Choroid plexus epithelial cell (primary cell): ENCODE measurements at regions not wholly inside any gene's neighbourhood (a gene's known extent, or its start where the extent isn't known, plus 50 kb on each side); places are given as distances from the start of the nearest gene placed in this dataset.

Source experiments
- DNase-seq: peaks from one replicate; pipeline ENCODE4 v3.0.0-alpha.2; 2010; ENCODE audit warnings: low read depth
- H3K4me3 ChIP-seq: 2 replicates; pipeline ENCODE4 v1.5.1; 2011; ENCODE audit warnings: low read depth, mild to moderate bottlenecking, control low read depth, low read length, moderate library complexity
- TF ChIP-seq, protein P1 (sequence below): conservative IDR thresholded peaks from 2 replicates; pipeline ENCODE4 v1.5.1; 2011; ENCODE audit warnings: low read depth, mild to moderate bottlenecking, control low read depth, inconsistent platforms, low read length, moderate library complexity

DNA sequence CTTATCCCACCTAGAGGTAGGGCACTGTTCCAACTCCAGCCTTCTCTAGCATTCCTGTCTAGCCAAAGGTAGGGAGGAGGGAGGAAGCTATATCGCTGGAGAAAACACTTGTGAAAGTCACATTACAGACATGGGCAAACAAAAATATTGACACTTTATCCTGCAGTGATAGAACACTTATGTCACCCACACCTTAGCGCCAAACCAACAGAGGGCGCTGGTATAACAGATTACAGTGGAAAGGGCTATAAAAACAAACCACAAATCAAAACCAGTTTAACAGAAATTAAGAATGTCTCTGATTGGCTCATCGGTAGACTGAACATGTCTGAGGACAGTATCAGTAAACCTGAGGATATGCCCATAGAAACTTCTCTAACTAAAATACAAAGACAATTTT lies 451.3 kb downstream of the TLL1 start:
- no peak overlapping the region for H3K4me3 ChIP-seq
- TF ChIP-seq, protein P1, sequence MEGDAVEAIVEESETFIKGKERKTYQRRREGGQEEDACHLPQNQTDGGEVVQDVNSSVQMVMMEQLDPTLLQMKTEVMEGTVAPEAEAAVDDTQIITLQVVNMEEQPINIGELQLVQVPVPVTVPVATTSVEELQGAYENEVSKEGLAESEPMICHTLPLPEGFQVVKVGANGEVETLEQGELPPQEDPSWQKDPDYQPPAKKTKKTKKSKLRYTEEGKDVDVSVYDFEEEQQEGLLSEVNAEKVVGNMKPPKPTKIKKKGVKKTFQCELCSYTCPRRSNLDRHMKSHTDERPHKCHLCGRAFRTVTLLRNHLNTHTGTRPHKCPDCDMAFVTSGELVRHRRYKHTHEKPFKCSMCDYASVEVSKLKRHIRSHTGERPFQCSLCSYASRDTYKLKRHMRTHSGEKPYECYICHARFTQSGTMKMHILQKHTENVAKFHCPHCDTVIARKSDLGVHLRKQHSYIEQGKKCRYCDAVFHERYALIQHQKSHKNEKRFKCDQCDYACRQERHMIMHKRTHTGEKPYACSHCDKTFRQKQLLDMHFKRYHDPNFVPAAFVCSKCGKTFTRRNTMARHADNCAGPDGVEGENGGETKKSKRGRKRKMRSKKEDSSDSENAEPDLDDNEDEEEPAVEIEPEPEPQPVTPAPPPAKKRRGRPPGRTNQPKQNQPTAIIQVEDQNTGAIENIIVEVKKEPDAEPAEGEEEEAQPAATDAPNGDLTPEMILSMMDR: peak; percentile 60
- DNase-seq: peak; percentile 54

DNA sequence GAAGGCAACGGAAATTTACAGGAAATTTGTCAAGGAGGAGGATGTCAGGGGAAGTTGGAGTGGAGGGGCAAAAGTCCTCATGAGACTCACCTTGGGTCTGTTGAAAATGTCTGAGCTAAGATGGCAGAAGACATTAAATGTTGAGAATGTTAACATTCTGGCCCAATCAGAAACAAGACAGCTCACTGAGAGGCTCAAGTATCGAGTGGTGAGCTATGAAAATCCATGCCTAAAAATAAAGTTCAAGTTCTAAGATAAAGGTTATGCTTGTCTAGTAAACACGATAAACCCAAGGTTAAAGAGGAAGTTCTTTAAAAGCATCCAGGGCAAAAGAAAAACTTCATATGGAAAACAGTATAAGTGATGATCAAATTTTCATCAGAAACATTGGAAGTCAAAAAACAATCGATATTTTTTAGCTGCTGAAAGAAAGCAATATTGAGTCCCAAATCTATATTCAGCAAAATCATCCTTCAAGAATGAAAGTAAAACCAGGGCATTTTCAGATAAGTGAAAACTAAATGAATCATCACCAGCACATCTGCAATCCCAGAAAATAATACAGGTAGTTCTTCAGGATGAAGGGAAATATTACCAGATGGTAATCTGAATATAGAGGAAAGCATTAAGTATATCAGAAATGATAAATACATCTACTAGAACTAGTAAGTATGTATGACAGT lies 462.4 kb downstream of the TLL1 start:
- TF ChIP-seq, protein P1: no peak
- no peak overlapping the region for H3K4me3 ChIP-seq
- DNase-seq: no peak

DNA sequence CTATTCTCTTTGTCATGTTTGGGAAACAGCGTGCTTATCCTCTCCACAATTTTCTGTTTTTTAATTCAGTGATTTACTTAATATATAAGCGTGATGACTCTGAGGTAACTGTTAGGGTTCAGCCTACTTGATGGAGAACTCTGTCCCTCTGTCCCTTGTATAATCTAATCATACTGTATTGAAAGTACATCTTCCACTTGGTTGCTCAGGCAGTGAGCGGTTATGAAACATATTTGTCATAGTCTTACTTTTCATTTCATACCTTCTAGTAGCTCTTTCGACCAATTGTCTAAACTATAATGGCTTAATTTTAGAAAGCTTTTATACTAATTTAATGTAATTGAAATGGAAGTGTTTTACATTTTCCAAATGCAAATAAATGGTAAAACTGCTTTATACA lies 469.0 kb downstream of the TLL1 start:
- TF ChIP-seq, protein P1: no peak
- no peak for DNase-seq
- H3K4me3 ChIP-seq: no peak overlapping the region

DNA sequence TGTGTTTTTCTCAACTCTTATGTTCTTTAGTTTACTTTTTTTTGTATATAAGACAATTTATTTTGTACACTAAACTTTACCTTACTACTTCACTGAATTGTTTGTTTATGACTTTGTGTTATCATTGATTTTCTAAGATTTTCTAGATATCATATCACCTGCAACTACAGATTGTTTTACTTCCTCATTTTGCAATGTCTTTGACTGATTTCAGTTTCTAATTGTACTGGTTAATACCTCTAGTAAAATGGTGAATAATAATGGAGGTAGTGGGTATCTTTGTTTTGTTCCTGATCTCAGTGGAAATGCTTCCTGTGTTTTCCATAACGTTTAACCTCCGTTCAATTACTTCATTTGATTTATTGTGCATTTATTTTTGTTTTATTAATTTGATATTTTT lies 490.2 kb downstream of the TLL1 start:
- no peak for DNase-seq
- TF ChIP-seq, protein P1: no peak

DNA sequence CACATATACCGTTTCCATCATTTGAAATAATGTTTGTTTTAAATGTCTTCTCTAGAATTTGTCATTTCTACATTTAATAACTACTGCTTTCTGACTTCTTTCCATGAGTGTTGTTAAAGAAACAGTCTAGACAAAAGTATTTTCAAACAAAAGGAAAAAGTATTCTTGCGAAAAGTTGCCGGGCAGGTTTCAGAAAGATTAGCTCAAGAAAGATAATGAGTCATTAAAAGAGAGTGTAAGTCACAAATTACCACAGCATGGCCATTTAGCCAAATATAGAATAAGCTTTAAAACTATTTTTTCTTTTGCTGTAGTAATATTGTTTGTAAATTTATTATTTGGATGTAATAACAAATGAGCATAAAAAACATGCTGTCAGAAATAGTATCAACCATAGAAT lies 493.0 kb downstream of the TLL1 start:
- TF ChIP-seq, protein P1: no peak
- no peak overlapping the region for H3K4me3 ChIP-seq

More for the DNA sequence above, 490.2 kb downstream of the TLL1 start:
- H3K4me3 ChIP-seq: no peak overlapping the region

DNA sequence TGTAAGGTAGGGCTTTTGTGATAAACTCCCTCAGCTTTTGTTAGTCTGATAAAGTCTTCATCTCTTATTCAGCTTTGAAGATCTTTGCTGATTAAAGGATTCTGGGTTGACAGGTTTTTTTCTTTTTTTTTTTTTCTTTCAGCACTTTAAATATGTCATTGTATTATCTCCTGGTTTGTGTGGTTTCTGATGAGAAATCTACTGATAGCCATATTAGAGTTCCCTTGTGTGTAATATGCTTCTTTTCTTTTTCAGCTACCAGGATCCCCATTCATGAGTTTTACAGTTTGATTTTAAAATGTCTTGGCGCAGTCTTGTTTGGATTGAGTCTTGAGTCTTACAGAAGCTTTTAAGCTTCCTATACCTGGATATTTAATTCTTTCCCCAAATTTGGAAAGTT lies 504.5 kb downstream of the TLL1 start:
- no peak overlapping the region for H3K4me3 ChIP-seq
- no peak for DNase-seq
- TF ChIP-seq, protein P1: no peak

More for the DNA sequence above, 493.0 kb downstream of the TLL1 start:
- no peak for DNase-seq
